ENCODE measurements at regions not wholly inside any gene's neighbourhood (a gene's known extent, or its start where the extent isn't known, plus 50 kb on each side); places are given as distances from the start of the nearest gene placed in this dataset.

DNA sequence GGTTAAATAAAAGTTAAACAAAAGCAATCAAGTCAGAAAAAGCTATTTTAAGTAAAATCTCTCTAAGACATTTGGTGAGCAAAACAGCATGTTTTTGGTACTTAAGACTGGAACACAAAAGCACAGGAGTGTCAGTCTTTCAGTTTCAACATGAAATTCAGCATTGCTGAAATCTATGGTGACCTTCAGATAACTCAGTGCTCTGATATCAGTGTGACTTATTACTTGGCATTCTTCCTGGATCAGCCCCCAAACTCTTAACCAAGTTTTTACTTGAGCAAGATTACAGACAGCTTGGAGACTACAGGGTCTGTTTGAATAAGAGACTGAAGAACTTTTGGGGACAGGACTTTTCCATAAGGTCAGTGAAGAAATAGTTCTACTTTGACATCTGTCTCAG, 437.2 kb downstream of the RAPGEF2 start (continued):
- TF ChIP-seq, protein P1, sequence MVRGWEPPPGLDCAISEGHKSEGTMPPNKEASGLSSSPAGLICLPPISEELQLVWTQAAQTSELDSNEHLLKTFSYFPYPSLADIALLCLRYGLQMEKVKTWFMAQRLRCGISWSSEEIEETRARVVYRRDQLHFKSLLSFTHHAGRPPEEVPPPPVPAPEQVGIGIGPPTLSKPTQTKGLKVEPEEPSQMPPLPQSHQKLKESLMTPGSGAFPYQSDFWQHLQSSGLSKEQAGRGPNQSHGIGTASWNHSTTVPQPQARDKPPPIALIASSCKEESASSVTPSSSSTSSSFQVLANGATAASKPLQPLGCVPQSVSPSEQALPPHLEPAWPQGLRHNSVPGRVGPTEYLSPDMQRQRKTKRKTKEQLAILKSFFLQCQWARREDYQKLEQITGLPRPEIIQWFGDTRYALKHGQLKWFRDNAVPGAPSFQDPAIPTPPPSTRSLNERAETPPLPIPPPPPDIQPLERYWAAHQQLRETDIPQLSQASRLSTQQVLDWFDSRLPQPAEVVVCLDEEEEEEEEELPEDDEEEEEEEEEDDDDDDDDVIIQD (CRISPR knock-in tag; IDR thresholded peaks at IDR 0.05; ENCODE audit: low read depth) = no peak
- TF ChIP-seq BCL6 (CRISPR knock-in tag; IDR thresholded peaks at IDR 0.05) = no peak
- no peak for TF ChIP-seq ZNF143 (CRISPR knock-in tag; IDR thresholded peaks at IDR 0.05)
- TF ChIP-seq ZNF446 (CRISPR knock-in tag; IDR thresholded peaks at IDR 0.05) = no peak
- no peak for TF ChIP-seq TEAD2 (CRISPR knock-in tag; IDR thresholded peaks at IDR 0.05)
- no peak for TF ChIP-seq CBX2 (IDR thresholded peaks at IDR 0.05; ENCODE audit: low read depth, low read length)
- TF ChIP-seq CBX2 (CRISPR knock-in tag; IDR thresholded peaks at IDR 0.05; ENCODE audit: low read depth) = no peak
- TF ChIP-seq, protein P2, sequence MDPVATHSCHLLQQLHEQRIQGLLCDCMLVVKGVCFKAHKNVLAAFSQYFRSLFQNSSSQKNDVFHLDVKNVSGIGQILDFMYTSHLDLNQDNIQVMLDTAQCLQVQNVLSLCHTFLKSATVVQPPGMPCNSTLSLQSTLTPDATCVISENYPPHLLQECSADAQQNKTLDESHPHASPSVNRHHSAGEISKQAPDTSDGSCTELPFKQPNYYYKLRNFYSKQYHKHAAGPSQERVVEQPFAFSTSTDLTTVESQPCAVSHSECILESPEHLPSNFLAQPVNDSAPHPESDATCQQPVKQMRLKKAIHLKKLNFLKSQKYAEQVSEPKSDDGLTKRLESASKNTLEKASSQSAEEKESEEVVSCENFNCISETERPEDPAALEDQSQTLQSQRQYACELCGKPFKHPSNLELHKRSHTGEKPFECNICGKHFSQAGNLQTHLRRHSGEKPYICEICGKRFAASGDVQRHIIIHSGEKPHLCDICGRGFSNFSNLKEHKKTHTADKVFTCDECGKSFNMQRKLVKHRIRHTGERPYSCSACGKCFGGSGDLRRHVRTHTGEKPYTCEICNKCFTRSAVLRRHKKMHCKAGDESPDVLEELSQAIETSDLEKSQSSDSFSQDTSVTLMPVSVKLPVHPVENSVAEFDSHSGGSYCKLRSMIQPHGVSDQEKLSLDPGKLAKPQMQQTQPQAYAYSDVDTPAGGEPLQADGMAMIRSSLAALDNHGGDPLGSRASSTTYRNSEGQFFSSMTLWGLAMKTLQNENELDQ (CRISPR knock-in tag; IDR thresholded peaks at IDR 0.05; ENCODE audit: borderline replicate concordance) = no peak

DNA sequence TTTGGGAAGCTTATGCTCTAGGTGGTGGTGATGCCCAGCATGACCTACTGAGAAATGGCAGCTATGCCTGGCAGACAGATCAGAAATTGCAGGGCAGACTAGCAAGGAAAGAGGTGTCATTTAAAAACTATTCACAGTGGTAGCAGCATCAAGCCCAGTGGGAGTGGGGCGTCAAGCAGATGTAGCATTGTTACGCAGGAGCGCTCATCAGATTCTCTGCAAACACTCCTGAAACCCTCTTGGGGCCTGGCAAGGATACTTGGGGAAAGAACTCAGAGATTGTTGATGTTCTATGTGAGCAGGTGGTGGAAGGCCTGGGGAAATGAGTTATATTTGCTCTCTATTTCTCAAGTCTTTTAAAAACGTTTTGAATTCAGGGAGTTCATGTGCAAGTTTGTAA, 437.6 kb downstream of the RAPGEF2 start:
- Histone ChIP-seq H3K27ac (ENCODE audit: extremely low read length, insufficient read depth, low read length) (no peak overlapping the region), H3K9ac (ENCODE audit: insufficient read depth, low read depth, low read length) (no peak overlapping the region), H3K27me3 (ENCODE audit: control insufficient read depth in 1 of 2, insufficient read depth in 2 of 2, low read length in 2 of 2) (no peaks in the 10 kb centered on the region; a peak in 1 of 5 replicates), H3K79me2 (ENCODE audit: insufficient read depth, low read length) (no peaks in the 10 kb centered on the region), H3K4me3 (replicated peaks in 1 of 3; ENCODE audit: insufficient read depth in 1 of 3, low read depth in 2 of 3, low read length in 3 of 3) (no peak overlapping the region), H3K9me3 (ENCODE audit: low read length) (peaks cover 6% of the 10 kb centered on the region; the same call in 1 of the 2 replicates), H3K36me3 (replicated peaks in 1 of 2; ENCODE audit: control insufficient read depth in 1 of 2, insufficient read depth in 2 of 2, low read length in 2 of 2) (no peaks in the 10 kb centered on the region), H3K4me2 (ENCODE audit: low read depth, low read length) (no peak overlapping the region), H2AFZ (ENCODE audit: low read length) (no peak overlapping the region), H4K20me1 (ENCODE audit: insufficient read depth, low read length) (no peaks in the 10 kb centered on the region), H3K4me1 (ENCODE audit: insufficient read depth, low read length) (no peaks in the 10 kb centered on the region; the same call in 1 of the 2 replicates)
- in situ Hi-C loops (cut with HindIII; ENCODE audit: extremely low pct_ligation_motif_present, low pct_unique_long_range_greater_than_20kb) (no loop called here), intact Hi-C loops (cut with micrococcal nuclease; ENCODE audit: unreplicated experiment) (no loop called here)
- DNase-seq (ENCODE audit: low spot score) (no peak), FAIRE-seq (no peak), ATAC-seq (no peak)
- 60% methylated on average over 4 of the region's 4 CpGs for WGBS (ENCODE audit: low lambda C conversion rate)
- CTCF ChIA-PET (ENCODE audit: low intra/inter-chr PET ratio, low total read pairs) = no interaction called here
- TF ChIP-seq ATAD3A (CRISPR knock-in tag; IDR thresholded peaks at IDR 0.05) = no peak
- BruUV-seq (replicated peaks) = no TSS peak
- POLR2A ChIA-PET = no interaction called here
